Activated T-cell treated with anti-CD3 and anti-CD28 coated beads, Interleukin-2, amount 50 U/mL, for 24 hours (primary cell): ENCODE measurements at regions not wholly inside any gene's neighbourhood (a gene's known extent, or its start where the extent isn't known, plus 50 kb on each side); places are given as distances from the start of the nearest gene placed in this dataset.
"Not testable (repeated sequence)": the region's sequence is repeated elsewhere in the genome, so short reads cannot be mapped to it uniquely, and the experiment has no call there.

Source experiments
- DNase-seq: peaks from one replicate; pipeline ENCODE4 v3.0.0-alpha.2; 2020
- H3K27ac Mint-ChIP-seq: 2 replicates; pipeline ENCODE4 v1.8.0; 2020; ENCODE audit warnings: mild to moderate bottlenecking, mixed read lengths
- H3K27me3 Mint-ChIP-seq: 2 replicates; pipeline ENCODE4 v1.8.0; 2020; ENCODE audit warnings: mixed read lengths
- H3K36me3 Mint-ChIP-seq: 2 replicates; pipeline ENCODE4 v1.8.0; 2020; ENCODE audit warnings: low read depth, mixed read lengths
- H3K4me1 Mint-ChIP-seq: 2 replicates; pipeline ENCODE4 v1.8.0; 2020; ENCODE audit warnings: low read depth, mixed read lengths
- H3K4me3 Mint-ChIP-seq: 2 replicates; pipeline ENCODE4 v1.8.0; 2020; ENCODE audit warnings: mild to moderate bottlenecking, moderate library complexity, mixed read lengths
- H3K9me3 Mint-ChIP-seq: 2 replicates; pipeline ENCODE4 v1.8.0; 2020; ENCODE audit warnings: mixed read lengths

- no peaks in the 10 kb centered on the region for H3K36me3 Mint-ChIP-seq
- no peak for DNase-seq
- no peaks in the 10 kb centered on the region for H3K27me3 Mint-ChIP-seq
- H3K27ac Mint-ChIP-seq: no peak overlapping the region
- H3K4me3 Mint-ChIP-seq: no peak overlapping the region
- H3K4me1 Mint-ChIP-seq: no peaks in the 10 kb centered on the region
- peaks cover 12% of the 10 kb centered on the region for H3K9me3 Mint-ChIP-seq
These were observed 1823.9 kb upstream of the CDH9 start for GRCh38 chr5:28862137-28862859.

GRCh38 chr5:28855626-28856025 is 1817.2 kb upstream of the CDH9 start:
- Mint-ChIP-seq H3K27ac (no peak overlapping the region), H3K36me3 (no peaks in the 10 kb centered on the region), H3K9me3 (peaks cover 15% of the 10 kb centered on the region), H3K27me3 (no peaks in the 10 kb centered on the region), H3K4me3 (no peak overlapping the region), H3K4me1 (no peaks in the 10 kb centered on the region)
- DNase-seq: no peak

GRCh38 chr5:28850320-28850921 is 1812.0 kb upstream of the CDH9 start:
- Mint-ChIP-seq H3K27ac (no peak overlapping the region), H3K9me3 (peaks cover 22% of the 10 kb centered on the region), H3K36me3 (no peaks in the 10 kb centered on the region), H3K27me3 (no peaks in the 10 kb centered on the region), H3K4me3 (no peak overlapping the region), H3K4me1 (no peaks in the 10 kb centered on the region)
- no peak for DNase-seq

- peaks cover 18% of the 10 kb centered on the region for H3K9me3 Mint-ChIP-seq
- H3K27ac Mint-ChIP-seq: no peak overlapping the region
- no peaks in the 10 kb centered on the region for H3K27me3 Mint-ChIP-seq
- no peak overlapping the region for H3K4me3 Mint-ChIP-seq
- no peak for DNase-seq
- H3K36me3 Mint-ChIP-seq: no peaks in the 10 kb centered on the region
- no peaks in the 10 kb centered on the region for H3K4me1 Mint-ChIP-seq
These were observed 1792.7 kb upstream of the CDH9 start for GRCh38 chr5:28831042-28831441.

GRCh38 chr5:28823231-28823630 is 1784.8 kb upstream of the CDH9 start:
- no peaks in the 10 kb centered on the region for H3K36me3 Mint-ChIP-seq
- H3K4me3 Mint-ChIP-seq: no peak overlapping the region
- no peaks in the 10 kb centered on the region for H3K4me1 Mint-ChIP-seq
- H3K27ac Mint-ChIP-seq: no peak overlapping the region
- DNase-seq: no peak
- no peaks in the 10 kb centered on the region for H3K27me3 Mint-ChIP-seq
- H3K9me3 Mint-ChIP-seq: peaks cover 27% of the 10 kb centered on the region

GRCh38 chr5:28822071-28822470 is 1783.7 kb upstream of the CDH9 start:
- Mint-ChIP-seq H3K36me3 (no peaks in the 10 kb centered on the region), H3K27me3 (no peaks in the 10 kb centered on the region), H3K27ac (no peak overlapping the region), H3K9me3 (peaks cover 29% of the 10 kb centered on the region), H3K4me3 (no peak overlapping the region), H3K4me1 (no peaks in the 10 kb centered on the region)
- no peak for DNase-seq

GRCh38 chr5:28810751-28811136 is 1772.4 kb upstream of the CDH9 start:
- no peak overlapping the region for H3K27ac Mint-ChIP-seq
- no peak overlapping the region for H3K4me3 Mint-ChIP-seq

GRCh38 chr5:28809811-28810750 is 1771.7 kb upstream of the CDH9 start:
- peaks cover 18% of the 10 kb centered on the region for H3K9me3 Mint-ChIP-seq
- H3K27ac Mint-ChIP-seq: no peak overlapping the region
- H3K4me3 Mint-ChIP-seq: no peak overlapping the region
- H3K4me1 Mint-ChIP-seq: no peaks in the 10 kb centered on the region
- no peaks in the 10 kb centered on the region for H3K27me3 Mint-ChIP-seq
- H3K36me3 Mint-ChIP-seq: no peaks in the 10 kb centered on the region
- no peak for DNase-seq

More at GRCh38 chr5:28810751-28811136, 1772.4 kb upstream of the CDH9 start:
- Mint-ChIP-seq H3K9me3 (peaks cover 18% of the 10 kb centered on the region), H3K27me3 (no peaks in the 10 kb centered on the region), H3K4me1 (no peaks in the 10 kb centered on the region), H3K36me3 (no peaks in the 10 kb centered on the region)
- no peak for DNase-seq

- no peak overlapping the region for H3K4me3 Mint-ChIP-seq
- H3K4me1 Mint-ChIP-seq: no peaks in the 10 kb centered on the region
- no peak overlapping the region for H3K27ac Mint-ChIP-seq
- no peaks in the 10 kb centered on the region for H3K27me3 Mint-ChIP-seq
- DNase-seq: no peak
- peaks cover 18% of the 10 kb centered on the region for H3K9me3 Mint-ChIP-seq
- H3K36me3 Mint-ChIP-seq: no peaks in the 10 kb centered on the region
These were observed 1770.8 kb upstream of the CDH9 start for GRCh38 chr5:28808967-28809810.

- Mint-ChIP-seq H3K4me3 (no peak overlapping the region), H3K27ac (no peak overlapping the region), H3K4me1 (no peaks in the 10 kb centered on the region), H3K27me3 (no peaks in the 10 kb centered on the region), H3K9me3 (peaks cover 18% of the 10 kb centered on the region), H3K36me3 (no peaks in the 10 kb centered on the region)
- DNase-seq: no peak
These were observed 1768.9 kb upstream of the CDH9 start for GRCh38 chr5:28807195-28807729.

- H3K27ac Mint-ChIP-seq, H3K9me3 Mint-ChIP-seq, H3K4me3 Mint-ChIP-seq: not testable (repeated sequence)
These were observed 1760.6 kb upstream of the CDH9 start for GRCh38 chr5:28799035-28799434.

GRCh38 chr5:28788954-28789353 is 1750.6 kb upstream of the CDH9 start:
- DNase-seq: no peak
- Mint-ChIP-seq H3K36me3 (no peaks in the 10 kb centered on the region), H3K4me1 (no peaks in the 10 kb centered on the region), H3K27ac (no peak overlapping the region), H3K4me3 (no peak overlapping the region), H3K27me3 (no peaks in the 10 kb centered on the region), H3K9me3 (peaks cover 11% of the 10 kb centered on the region)

More at GRCh38 chr5:28799035-28799434, 1760.6 kb upstream of the CDH9 start:
- not testable (repeated sequence) for H3K4me1 Mint-ChIP-seq, H3K36me3 Mint-ChIP-seq, H3K27me3 Mint-ChIP-seq, DNase-seq

GRCh38 chr5:28780083-28780692 is 1741.8 kb upstream of the CDH9 start:
- no peak for DNase-seq
- Mint-ChIP-seq H3K4me1 (no peaks in the 10 kb centered on the region), H3K9me3 (peaks cover 8% of the 10 kb centered on the region), H3K4me3 (no peak overlapping the region), H3K36me3 (no peaks in the 10 kb centered on the region), H3K27me3 (no peaks in the 10 kb centered on the region), H3K27ac (no peak overlapping the region)
